HFF-Myc (cell line): ENCODE measurements at regions not wholly inside any gene's neighbourhood (a gene's known extent, or its start where the extent isn't known, plus 50 kb on each side); places are given as distances from the start of the nearest gene placed in this dataset.

Experiments
- DNase-seq: peaks from one replicate; pipeline ENCODE4 v3.0.0-alpha.2; 2011; ENCODE audit warnings: low read depth; ENCODE audit errors: extremely low read depth
- H3K4me3 ChIP-seq: replicated peaks from 2 replicates; pipeline ENCODE4 v1.5.1; 2011; ENCODE audit warnings: low read depth, mild to moderate bottlenecking, control low read depth, low read length
- TF ChIP-seq, protein P1 (sequence below): IDR thresholded peaks from 2 replicates; pipeline ENCODE4 v1.5.1; 2012; ENCODE audit warnings: mild to moderate bottlenecking, low read depth, low read length, control low read depth; ENCODE audit errors: missing control alignments

DNA sequence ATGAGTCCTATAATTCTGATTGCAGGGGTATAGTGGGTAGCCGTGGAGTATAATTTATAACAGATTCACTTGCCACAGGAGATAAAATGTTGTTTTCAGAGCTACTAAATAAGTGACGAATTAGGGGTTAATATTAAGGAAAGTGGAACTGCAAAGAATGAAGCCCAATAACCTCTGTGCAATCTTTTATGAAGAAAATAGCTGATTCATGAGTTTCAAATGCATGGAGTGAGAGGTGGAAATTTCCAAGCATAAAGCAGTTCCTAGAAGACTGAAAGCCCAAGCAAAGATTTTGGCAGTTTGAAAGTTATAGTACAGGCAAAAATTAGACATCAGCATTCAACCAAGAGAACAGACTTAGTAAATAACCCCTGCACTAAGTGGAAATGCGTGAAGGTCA lies 1782.4 kb upstream of the PCDH10 start:
- no peak overlapping the region for H3K4me3 ChIP-seq
- TF ChIP-seq, protein P1, sequence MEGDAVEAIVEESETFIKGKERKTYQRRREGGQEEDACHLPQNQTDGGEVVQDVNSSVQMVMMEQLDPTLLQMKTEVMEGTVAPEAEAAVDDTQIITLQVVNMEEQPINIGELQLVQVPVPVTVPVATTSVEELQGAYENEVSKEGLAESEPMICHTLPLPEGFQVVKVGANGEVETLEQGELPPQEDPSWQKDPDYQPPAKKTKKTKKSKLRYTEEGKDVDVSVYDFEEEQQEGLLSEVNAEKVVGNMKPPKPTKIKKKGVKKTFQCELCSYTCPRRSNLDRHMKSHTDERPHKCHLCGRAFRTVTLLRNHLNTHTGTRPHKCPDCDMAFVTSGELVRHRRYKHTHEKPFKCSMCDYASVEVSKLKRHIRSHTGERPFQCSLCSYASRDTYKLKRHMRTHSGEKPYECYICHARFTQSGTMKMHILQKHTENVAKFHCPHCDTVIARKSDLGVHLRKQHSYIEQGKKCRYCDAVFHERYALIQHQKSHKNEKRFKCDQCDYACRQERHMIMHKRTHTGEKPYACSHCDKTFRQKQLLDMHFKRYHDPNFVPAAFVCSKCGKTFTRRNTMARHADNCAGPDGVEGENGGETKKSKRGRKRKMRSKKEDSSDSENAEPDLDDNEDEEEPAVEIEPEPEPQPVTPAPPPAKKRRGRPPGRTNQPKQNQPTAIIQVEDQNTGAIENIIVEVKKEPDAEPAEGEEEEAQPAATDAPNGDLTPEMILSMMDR: no peak
- DNase-seq: no peak

DNA sequence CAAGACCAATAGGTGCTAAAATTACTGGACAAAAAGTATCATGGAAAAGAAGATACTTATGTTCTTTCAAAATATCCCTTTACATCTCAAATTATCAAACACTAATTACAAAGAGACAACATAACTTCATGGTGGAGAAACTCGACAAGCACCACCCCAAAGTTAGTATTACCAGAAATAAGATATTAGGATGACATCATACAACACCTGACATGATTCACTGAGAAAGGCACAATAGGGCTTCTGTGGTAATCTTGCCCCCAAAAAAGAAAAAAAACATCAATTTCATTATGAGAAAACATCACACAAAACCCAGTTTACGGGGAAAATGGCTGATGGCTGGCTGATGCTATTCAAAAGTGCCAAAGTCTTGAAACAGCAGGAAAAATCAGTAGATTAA lies 1781.7 kb upstream of the PCDH10 start:
- TF ChIP-seq, protein P1: no peak
- DNase-seq: no peak
- H3K4me3 ChIP-seq: no peak overlapping the region

DNA sequence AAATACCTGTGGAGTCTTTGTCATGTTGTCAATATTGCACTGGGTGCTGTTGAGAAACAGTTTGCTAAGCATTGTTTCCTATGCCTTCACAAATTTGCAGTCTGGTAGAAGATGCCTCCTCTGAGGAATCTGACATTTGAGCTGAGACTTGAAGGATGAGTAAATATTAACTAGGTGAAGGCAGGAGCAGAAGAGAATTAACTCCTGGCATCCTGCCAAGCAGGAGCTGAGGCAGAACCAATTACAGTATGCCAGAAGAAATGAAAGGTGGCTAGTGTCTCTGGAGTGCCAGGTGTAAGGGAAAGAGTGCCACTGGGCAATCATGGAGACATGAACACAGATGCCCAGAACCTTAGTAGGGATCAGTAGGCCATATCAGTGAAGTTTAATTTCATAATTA lies 1778.2 kb upstream of the PCDH10 start:
- no peak for DNase-seq
- TF ChIP-seq, protein P1: no peak
- no peak overlapping the region for H3K4me3 ChIP-seq

DNA sequence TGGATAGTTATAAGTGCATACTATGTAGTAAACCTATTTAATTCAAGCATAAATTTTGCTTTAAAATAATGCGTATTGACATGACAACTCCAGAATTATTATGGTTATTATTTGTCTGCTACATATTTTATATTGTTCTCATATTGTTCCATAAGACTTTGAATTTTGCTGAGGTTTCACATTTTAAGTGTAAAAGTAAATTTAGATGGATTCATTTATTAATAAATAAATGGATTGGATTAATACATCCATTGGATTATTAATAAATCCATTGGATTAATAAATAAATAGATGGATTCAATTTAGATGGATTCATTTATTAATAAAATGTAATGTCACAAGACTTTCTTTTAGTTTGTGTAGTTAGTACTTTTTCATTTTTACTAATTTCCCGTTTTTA lies 1768.0 kb upstream of the PCDH10 start:
- TF ChIP-seq, protein P1: no peak
- H3K4me3 ChIP-seq: no peak overlapping the region
- no peak for DNase-seq

DNA sequence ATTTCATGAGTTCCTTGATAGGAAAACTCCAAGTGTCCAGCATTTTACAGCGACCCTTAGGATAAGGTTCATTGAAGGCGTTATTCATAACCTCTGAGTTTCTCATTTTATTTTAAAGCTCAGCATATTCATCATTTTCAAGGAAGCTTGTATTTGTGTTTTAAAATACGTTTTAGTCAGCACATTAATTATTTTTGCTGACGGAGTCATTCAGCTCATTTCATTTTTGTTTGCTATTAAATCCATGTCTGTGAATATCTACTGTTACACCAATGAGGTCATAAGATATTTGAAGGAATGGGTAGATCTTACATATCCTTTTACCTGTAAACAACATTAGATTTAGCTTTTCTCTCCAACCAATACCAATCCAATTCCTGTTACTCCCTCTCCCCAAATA lies 1766.3 kb upstream of the PCDH10 start:
- no peak overlapping the region for H3K4me3 ChIP-seq
- TF ChIP-seq, protein P1: no peak
- no peak for DNase-seq

DNA sequence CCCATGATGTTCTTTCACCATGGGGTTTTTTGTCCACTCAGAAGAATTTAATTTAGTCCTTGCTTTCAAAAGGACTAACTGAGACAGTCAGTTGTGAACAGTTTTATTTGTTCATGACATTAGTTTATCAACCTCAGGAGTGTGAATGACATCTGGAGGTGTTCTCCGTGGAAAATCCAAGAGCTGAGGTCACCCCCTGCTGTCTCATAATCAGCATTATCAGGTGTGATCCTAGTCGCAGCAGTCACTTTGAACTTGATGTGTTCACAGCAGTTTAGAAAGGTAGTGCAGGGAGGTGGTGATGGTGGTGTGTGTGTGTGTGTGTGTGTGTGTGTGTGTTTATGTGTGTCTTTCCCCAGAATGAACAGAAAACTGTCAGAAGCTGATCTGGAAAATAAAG lies 1760.8 kb upstream of the PCDH10 start:
- no peak for DNase-seq
- TF ChIP-seq, protein P1: no peak
- H3K4me3 ChIP-seq: no peak overlapping the region

DNA sequence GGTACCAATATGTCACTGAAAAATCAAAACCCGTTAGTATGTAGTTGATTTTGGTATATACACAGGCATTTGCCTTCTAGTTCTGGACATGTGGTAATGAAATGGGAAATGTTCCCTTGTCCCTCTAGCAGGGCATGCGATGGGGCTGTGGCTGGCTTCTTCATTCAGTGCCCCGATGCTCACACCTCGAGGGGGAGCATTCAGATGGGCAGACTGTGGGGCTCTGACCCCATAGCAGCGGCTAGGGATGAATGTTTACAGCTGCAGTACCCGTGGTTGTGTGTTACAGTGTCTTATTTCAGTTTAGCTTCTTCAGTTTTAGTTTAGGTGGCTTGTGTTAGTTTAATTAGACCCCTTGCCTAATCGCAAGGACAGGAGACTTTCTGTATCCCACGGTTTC lies 1741.0 kb upstream of the PCDH10 start:
- H3K4me3 ChIP-seq: no peak overlapping the region
- TF ChIP-seq, protein P1: no peak
- no peak for DNase-seq
